SH-SY5Y (cell line): ENCODE measurements at regions not wholly inside any gene's neighbourhood (a gene's known extent, or its start where the extent isn't known, plus 50 kb on each side); places are given as distances from the start of the nearest gene placed in this dataset.

ENCODE experiments used
- GATA2 ChIP-seq: IDR thresholded peaks from 2 replicates; pipeline ENCODE4 v1.6.1; 2011; ENCODE audit warnings: mild to moderate bottlenecking, low read depth, low read length
- GATA3 ChIP-seq: IDR thresholded peaks from 2 replicates; pipeline ENCODE4 v1.6.1; 2011; ENCODE audit warnings: low read depth, mild to moderate bottlenecking, low read length, moderate library complexity

GRCh38 chr10:64329510-64329909, 808.3 kb downstream of the REEP3 start:
- TF ChIP-seq GATA3, result no peak
- no peak for TF ChIP-seq GATA2
